ENCODE measurements at regions not wholly inside any gene's neighbourhood (a gene's known extent, or its start where the extent isn't known, plus 50 kb on each side); places are given as distances from the start of the nearest gene placed in this dataset.
"Not testable (repeated sequence)": the region's sequence is repeated elsewhere in the genome, so short reads cannot be mapped to it uniquely, and the experiment has no call there.

DNA sequence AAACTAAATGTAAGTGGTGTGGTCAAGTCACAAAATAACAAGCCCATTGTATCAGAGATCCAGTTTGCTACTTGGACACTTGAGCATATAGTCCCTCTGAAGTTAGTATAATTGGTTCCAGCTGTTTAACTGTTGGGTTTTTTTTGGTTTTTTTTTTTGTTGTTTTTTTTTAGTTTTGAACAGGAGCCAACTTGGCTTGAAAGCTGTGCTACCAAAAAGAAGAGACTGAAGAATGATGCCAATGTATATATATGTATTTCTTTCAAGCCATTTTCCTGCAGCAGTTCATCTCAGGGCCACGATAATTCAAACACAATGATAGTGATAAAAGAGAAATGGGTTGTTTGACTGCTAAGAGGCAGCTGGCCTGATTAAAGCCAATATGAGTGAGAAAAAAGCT is 138.3 kb downstream of the PCDH18 start:
- DNase-seq (ENCODE audit: low spot score): no peak

DNA sequence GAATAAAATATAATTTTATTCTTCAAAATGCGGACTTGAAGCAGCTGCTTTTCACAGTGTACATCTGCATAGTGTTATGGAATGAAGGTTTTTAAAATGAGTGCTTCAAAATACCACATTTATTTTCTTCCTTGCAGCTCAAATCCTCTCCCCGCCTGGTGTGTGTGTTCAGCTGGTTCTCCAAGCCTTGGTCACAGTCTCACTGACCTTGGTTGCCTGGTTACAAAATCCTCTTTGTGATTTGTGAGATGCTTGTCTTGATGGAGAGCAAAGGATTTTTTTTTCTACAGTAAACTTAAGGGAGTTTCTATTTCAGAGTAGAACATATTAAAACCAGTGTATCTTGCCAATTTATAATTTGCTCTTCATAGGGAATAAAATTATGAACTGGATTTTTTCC is 139.2 kb downstream of the PCDH18 start:
- no peak for DNase-seq (ENCODE audit: low spot score)

DNA sequence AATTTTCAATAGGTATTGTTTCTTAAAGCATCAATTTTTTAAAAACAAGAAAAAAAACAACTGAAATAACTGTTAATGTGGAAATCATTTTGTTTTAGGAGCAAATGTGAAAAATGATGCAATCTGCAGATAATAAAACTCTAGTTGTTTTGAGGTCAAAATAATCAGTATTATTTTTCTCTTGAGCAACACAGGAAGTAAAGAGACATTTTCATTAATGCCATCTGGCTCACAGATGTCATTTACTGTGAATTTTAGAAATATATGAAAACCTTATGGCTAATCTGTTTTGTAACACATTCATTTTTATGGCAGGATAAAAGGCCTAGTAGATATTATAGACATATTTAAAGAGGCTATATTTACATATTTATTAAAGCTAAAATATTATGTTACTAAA is 141.6 kb downstream of the PCDH18 start:
- no peak for DNase-seq (ENCODE audit: low spot score)

DNA sequence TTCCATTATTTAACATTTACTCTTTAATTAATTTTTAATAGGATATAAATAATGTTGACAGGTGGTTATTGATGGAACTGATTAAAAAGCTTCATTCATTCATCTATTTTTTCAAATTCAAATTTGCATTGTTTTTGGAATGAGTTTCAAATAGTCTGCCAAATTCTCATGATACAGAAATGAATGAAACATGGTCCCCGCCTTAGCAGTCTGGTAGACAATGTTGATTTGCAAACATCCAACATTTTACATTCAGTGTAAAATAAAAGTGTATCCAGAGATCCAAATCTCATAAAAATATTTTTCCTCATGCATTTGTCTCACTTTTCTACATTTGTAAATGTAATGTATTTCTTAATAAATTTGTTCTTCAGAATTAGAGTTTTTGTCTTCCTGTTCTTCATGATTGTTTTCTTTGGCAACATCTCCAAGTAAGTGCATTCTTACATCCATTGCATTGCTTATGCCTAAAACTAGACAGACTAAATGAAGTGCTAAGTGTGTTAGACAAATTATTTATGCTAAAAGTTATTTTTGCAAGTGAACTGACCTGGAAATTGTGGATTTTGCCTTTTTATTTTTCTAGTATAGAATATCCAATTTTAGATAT is 142.3 kb downstream of the PCDH18 start:
- no peak for DNase-seq (ENCODE audit: low spot score)

DNA sequence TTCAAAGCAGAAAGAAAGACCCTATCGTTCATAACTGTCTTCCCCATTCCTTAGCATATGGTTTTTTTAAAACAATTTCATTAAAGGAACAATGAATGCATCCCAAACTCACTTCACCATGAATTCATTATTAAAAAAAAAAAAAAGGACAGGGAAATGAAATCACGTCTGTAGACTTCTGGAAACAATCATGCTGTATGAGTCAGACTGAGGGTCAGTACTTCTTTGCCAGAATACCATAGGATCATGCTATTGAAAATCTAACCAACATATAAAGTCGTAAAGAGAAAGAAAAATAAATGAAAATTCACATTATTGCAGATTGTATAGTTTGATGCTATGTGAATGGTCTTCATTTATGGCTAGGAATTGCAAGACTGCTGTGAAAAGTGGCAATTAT is 144.4 kb downstream of the PCDH18 start:
- DNase-seq (ENCODE audit: low spot score): no peak

DNA sequence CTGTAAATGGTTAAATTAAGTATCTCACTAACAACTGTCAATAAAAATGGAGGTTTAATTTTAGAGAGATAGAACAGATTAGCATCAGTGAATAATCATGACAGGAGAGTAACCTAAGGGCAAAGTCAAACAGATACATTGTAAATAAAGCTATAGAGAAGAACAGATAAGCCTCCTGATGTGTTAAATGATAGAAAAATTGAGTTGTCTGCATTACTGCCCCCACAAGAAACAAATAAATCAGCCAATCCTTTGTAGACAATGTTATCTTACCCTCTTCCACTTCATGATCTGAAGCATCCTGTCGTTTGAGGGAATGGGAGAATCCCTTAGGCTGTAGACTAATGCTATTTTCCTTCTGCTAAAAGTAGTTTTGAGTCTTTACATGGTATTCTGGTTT is 147.8 kb downstream of the PCDH18 start:
- no peak for DNase-seq (ENCODE audit: low spot score)

DNA sequence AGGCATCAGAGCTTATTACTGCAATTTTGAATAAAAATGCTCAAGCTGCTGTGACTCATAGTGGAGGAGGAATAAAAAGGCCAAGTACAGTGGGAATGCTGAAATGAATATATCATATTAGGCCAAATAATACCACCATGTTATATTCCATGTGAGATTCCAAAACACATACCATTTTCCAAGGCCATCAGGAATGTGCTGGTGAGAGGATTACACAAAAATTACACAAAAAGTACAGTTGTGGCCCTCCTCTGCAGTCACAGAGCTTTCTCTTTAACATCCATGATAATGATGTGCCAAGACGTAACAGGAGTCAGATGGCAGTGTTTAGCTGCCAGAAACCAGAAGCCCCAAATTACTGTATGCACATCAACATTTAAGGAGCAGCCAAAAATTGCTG is 153.5 kb downstream of the PCDH18 start:
- no peak for DNase-seq (ENCODE audit: low spot score)

DNA sequence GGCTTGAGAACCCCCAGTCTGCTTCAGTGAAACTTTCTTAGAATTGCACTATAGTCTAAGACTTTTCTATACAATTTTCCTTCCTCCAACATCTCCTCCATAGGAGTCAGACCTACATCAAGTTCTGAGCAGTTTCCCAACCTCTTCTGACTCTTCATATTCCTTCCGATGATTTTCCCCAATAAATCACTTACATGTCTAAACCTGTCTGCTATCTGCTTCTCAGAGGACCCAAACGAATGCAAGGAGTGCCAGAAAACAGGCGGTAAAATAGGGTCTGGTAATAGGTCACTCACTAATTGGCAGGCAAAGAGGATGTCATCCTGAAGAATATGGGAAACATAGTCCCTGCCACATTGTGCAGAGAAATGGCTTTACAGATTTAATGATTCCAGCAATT is 153.9 kb downstream of the PCDH18 start:
- no peak for DNase-seq (ENCODE audit: low spot score)

DNA sequence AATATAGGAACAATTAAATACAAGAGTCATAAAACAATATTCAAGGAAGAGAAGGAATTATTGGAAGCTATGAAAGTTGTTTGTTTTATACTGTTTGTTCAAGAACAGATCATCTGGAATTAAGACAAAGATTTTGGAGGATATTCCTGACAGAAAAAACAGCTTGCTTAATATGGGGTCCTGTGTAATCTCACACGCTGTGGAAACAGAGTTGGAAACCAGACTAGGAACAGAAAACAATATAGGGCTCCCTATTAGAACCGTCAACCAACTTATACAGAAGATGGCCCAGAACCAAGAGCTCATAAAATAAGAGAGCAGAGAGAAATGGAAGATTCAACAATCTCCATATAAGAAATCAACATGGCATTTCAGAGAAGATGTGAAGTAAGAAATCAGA is 156.0 kb downstream of the PCDH18 start:
- no peak for DNase-seq (ENCODE audit: low spot score)

DNA sequence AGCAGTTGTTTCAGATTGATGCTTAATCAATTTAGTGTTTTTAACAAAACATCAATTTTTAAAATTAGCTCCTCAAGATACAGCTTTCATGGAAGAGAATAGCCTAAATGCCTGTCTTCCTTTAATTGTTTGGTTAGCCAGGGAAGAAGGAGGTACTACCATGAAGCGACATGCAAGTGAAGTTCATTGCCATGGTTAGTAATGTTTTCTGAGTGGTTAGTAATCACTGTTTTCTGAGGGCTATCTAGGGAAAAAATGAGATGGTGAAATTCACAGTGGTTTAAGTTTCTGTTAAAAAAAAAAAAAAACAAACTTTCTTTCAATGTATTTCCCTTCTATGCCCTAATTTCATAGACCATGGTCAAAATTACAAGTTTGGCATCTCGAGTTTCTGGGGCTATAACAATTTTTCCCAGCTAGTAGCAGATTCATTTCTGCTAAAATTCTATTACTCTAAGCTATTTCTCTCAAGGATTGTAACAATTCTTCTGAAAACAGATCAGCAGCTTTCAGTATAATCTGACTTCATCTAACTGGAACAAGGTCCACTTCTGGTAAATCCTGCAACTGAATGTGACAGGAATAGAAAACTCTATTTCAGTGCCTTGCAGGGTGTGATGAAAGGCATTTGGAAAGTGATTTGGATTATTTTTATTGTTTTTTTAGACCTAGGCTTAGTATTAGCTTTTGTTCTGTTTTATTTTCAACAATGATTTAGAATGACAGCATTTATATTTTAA is 157.0 kb downstream of the PCDH18 start:
- no peak for DNase-seq (ENCODE audit: low spot score)

DNA sequence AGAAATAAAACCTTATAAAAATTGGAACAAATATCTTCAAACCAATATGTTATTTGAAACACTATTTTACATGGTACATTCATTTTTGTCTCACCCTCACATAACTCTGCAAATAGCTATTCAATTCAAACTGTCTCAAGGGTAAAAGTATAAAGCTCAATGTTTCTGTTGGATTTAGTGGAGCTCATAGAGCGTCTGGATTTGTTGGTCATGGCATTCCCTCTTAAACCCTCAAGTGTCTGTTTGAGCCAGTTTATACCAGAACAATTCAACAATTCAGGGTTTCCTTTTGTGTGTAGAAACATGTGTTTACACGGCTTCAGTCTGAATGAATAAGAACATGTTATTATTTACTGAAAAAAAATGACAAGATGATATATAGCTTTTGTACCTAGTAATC is 161.6 kb downstream of the PCDH18 start:
- DNase-seq (ENCODE audit: low spot score): no peak

DNA sequence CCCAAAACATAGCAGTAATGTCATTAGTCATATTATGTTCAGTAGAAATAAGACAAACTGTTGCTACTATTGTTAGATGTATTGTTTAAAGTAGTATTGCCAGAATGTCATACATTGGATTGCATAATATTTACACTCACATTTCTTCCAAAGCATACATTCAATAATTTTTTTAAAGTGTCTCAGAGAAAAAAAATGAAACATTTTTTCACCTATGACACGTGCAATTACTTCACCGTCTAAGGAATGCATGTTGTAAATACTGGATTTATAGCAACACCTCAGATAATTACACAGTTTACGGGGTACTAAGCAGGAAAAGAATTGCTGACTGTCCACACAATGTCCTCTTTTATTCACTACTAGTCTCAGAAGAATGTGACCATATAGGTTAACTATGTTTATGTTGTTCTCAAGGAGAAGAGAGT is 162.1 kb downstream of the PCDH18 start:
- no peak for DNase-seq (ENCODE audit: low spot score)

DNA sequence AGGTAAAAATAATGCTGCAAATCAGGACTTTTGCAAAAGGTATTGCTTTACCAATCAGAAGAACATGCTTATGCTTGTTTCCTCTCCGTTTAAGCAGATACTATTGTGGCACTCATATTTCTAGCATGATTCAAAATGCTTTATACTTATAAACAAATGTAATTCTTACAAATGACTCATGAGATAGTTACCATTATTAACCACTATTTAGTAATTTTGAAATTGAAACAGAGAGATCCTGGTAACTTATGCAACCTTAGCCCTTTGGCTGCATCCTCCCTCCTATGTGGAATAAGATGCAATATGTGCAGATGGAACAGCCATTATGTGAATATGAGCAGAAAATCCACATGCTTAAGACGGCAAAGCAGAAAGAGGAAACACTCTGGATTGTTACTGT is 164.7 kb downstream of the PCDH18 start:
- no peak for DNase-seq (ENCODE audit: low spot score)

DNA sequence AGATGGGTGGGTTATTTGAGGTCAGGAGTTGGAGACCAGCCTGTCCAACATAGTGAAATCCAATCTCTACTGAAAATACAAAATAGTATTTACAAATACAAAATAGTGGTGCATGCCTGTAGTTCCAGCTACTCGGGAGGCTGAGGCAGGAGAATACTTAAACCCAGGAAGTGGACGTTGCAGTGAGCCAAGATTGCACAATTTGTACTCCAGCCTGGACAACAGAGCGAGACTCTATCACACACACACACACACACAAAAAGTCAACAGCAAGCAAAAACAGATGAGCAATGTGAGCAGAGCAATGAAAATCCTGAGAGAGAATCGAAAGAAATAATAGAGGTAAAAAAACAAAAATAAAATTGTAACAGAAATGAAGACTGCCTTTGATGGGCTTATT is 168.8 kb downstream of the PCDH18 start:
- DNase-seq (ENCODE audit: low spot score): no peak

DNA sequence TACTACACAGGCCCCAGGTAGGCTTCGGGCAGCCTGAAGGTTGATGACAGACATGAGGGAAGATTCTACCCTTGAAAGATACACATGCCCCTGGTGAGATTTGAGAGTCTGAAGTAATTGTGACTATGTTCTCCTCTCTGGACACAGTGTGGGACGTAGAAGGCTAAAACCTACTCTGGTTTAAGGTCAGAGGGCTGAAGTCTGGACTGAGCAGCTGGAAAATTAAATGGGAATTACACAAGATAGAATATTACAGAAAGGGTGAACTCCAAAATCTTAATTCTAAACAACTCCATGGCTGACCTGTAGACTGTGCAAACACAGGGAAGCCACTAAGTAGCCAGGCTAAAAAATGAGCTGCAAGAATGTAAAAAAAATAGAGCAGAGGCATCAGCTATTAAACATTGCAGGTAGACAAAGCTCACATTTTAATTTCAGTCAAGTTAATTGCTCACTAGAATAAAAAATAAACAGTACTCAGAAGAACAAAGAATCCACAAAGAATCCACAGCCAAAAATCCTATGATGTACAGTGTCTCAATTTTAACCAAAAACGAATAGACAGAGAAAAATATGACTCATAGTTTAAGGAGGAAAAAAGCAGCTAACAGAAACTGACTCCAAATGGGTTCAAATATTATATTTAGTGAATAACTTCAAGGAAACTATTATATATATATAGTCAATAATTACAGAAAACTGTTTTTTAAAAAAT is 170.4 kb downstream of the PCDH18 start:
- no peak for DNase-seq (ENCODE audit: low spot score)

DNA sequence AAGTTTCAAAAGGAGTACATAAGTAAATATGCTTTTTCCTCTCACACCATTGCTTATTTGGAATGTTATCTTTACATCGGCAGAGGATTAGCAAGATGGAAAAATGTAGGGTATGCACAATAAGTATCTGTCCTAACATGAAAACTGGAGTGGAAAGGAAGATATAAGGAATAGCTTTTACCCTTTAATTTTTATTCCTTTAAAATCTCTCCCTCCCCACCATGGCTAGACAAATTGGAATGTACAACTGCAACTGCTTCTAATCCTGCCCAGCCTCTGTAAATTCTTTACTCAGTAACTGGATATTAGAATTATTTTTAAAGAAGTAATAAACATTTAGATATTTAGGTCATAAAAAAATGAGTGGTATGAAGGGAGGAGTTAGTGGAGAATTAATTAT is 171.5 kb downstream of the PCDH18 start:
- no peak for DNase-seq (ENCODE audit: low spot score)

DNA sequence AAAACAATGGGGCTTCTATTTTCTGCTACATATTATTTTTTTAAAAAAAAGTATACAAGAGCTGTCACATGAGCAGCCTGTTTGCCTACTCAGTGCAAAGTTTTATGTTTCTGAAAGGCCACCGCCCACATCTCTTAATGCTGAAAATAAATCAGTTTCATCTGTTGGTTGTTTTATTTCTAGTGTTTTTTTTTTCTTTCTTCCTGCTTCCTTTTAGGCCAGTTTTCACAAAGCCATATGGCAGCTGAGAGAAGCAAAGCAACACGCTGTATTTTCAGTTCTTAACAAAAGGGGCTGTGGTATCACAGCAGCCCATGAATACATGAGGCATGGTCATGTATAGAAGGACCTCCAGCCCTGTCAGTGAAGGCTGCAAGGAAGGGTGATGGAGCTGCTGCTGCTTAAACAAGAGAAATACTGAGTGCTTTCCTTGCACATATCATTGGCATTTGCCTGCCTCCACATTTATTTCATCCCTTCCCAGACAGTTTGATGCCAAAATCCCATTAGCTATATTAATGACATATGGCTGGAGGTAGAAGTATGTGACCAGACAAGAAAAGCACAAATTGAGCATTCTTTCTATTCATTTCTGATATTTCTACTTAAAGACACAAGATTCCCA is 172.5 kb downstream of the PCDH18 start:
- DNase-seq (ENCODE audit: low spot score): no peak

DNA sequence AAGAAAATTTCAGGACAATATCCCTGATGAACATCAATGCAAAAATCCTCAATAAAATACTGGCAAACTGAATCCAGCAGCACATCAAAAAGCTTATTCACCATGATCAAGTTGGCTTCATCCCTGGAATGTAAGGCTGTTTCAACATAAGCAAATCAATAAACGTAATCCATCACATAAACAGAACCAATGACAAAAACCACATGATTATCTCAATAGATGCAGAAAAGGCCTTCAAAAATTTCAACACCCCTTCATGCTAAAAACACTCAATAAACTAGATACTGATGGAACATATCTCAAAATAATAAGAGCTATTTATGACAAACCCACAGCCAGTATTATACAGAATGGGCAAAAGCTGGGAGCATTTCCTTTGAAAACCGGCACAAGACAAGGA is 177.7 kb downstream of the PCDH18 start:
- DNase-seq (ENCODE audit: low spot score): not testable (repeated sequence)

DNA sequence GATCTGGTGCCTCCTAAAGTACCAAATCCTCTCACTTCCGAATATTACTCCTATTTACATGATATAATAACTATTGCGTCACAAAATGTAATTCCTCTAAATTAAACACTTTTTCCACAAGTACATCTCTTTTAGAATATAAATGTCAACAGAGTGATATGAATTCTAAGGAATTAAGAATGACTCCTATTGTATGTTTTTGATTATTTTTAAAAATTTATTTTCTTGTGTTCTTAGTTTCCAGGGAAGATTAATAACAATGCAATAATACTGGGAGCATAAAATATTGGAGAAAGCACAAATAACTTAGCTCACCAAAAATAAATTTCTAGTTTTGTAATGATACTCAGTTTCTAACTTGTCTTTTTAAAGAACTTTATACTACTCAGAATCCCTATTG is 184.9 kb downstream of the PCDH18 start:
- DNase-seq (ENCODE audit: low spot score): no peak

DNA sequence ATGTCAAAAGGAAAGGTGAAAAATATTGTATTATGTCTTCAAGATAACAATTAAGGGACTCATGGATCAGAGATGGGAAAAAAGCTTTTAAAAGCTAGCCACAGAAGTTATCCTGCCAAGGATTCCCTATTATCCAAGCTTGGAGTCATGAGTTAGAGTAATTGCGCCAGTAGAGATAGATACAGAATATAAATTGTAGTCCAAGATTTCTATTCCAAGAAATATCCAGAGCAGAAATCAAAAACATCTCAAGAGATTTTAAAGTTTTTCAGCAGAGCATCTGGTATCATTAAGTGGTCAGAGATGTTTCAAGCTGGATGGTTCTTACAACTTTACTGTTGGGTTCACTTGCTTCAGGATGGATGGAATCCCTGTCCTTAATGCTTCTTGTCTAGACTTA is 186.7 kb downstream of the PCDH18 start:
- DNase-seq (ENCODE audit: low spot score): no peak

DNA sequence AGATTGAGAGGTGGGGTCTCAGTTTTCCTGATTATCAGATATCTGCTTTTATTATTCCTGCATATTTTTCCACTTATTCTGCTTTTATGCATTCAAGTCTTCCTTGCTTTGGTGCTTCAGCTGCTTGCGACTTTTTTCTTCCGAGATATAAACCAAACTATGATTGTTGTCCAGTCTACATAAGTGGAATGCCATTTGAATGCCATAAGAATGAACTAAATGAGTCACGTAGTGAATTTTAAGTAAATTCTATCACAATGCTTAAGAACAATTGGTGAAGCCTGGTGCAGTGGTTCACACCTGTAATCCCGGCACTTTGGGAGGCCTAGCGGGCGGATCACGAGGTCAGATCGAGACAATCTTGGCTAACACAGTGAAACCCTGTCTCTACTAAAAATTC is 189.1 kb downstream of the PCDH18 start:
- DNase-seq (ENCODE audit: low spot score): no peak

DNA sequence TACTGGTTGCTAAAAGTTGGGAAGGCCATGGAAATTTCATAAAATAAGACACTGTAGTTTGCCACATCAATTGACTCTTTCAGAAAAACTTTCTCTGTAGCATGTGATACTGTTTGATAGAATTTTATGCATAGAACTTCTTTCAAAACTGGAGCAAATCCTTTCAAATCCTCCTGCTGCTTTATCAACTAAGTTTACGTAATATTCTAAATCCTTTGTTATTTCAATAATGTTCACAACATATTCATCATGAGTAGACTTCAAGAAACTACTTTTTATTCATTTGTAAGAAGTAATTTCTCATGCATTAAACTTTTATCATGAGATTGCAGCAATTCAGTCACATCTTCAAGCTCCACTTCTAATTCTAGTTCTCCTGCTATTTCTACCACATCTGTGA is 199.3 kb downstream of the PCDH18 start:
- no peak for DNase-seq (ENCODE audit: low spot score)

DNA sequence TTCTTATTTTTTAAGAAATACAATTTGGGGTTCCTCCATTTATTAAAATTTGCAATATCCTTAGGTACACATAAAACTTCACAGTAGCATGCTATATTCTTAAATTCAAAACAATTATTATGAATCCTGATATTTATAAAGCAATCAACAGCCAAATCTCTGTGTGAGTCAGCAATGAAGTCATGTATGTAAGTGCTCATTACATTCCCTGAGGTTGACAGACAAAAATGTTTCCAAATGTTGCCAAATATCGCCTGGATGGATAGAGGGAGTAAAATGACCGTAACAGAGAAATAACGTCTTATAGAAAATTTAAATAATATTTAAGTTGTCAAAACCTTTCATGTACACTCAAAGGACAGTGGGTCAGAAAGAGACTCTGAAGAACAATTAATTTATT is 220.0 kb downstream of the PCDH18 start:
- no peak for DNase-seq (ENCODE audit: low spot score)

Measured in hematopoietic multipotent progenitor cell treated with erythropoietin and hydrocortisone succinate and interleukin-3 and kit ligand, for 15 days (in vitro differentiated cells).